ENCODE measurements at regions not wholly inside any gene's neighbourhood (a gene's known extent, or its start where the extent isn't known, plus 50 kb on each side); places are given as distances from the start of the nearest gene placed in this dataset.
"Not testable (repeated sequence)": the region's sequence is repeated elsewhere in the genome, so short reads cannot be mapped to it uniquely, and the experiment has no call there.

DNA sequence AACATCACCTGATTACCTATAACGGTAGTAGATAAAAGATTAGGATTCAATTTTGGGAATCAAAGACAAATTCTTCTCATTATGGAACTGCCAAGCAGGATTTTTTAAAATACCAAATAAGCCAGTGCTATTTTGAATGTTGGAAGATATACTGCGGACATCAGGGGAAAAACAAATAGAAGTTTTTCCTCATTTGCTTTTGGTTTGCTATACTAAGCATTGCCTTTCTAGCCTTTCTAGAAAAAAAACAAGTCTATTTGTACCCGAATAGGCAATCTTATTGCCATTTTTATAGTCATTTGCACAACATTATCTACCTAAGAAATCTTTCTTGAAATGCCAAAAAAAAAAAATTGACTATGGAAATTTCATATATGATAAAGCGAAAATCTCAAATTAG, 379.5 kb downstream of the CDH10 start:
- H3K79me2 ChIP-seq (ENCODE audit: insufficient read depth, low read length) = no peaks in the 10 kb centered on the region
- no peak overlapping the region for H2AFZ ChIP-seq (ENCODE audit: low read length)
- no peak for TF ChIP-seq EZH2phosphoT487 (IDR thresholded peaks at IDR 0.05; ENCODE audit: borderline replicate concordance)
- TF ChIP-seq, protein P1, sequence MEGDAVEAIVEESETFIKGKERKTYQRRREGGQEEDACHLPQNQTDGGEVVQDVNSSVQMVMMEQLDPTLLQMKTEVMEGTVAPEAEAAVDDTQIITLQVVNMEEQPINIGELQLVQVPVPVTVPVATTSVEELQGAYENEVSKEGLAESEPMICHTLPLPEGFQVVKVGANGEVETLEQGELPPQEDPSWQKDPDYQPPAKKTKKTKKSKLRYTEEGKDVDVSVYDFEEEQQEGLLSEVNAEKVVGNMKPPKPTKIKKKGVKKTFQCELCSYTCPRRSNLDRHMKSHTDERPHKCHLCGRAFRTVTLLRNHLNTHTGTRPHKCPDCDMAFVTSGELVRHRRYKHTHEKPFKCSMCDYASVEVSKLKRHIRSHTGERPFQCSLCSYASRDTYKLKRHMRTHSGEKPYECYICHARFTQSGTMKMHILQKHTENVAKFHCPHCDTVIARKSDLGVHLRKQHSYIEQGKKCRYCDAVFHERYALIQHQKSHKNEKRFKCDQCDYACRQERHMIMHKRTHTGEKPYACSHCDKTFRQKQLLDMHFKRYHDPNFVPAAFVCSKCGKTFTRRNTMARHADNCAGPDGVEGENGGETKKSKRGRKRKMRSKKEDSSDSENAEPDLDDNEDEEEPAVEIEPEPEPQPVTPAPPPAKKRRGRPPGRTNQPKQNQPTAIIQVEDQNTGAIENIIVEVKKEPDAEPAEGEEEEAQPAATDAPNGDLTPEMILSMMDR (conservative IDR thresholded peaks at IDR 0.05; ENCODE audit: low read length) = no peak
- no peak overlapping the region for H3K4me3 ChIP-seq (ENCODE audit: low read length, poor library complexity, severe bottlenecking)
- H3K36me3 ChIP-seq (ENCODE audit: insufficient read depth, low read length) = no peaks in the 10 kb centered on the region
- H3K4me2 ChIP-seq (ENCODE audit: low read depth, low read length, poor library complexity, severe bottlenecking) = no peak overlapping the region
- no peaks in the 10 kb centered on the region for H3K9me2 ChIP-seq (replicated peaks; ENCODE audit: low read depth, low read length)
- H3F3A ChIP-seq (ENCODE audit: low read depth) = no peaks in the 10 kb centered on the region
- no peaks in the 10 kb centered on the region for H3K27me3 ChIP-seq (ENCODE audit: insufficient read depth, low read length, poor library complexity, severe bottlenecking)
- H4K20me1 ChIP-seq (ENCODE audit: insufficient read depth, low read length, poor library complexity, severe bottlenecking) = no peaks in the 10 kb centered on the region
- no peak overlapping the region for H3K9ac ChIP-seq (ENCODE audit: low read depth, low read length, poor library complexity, severe bottlenecking)
- no peaks in the 10 kb centered on the region for H3K9me3 ChIP-seq (ENCODE audit: insufficient read depth, low read depth, low read length)
- no peaks in the 10 kb centered on the region for H3K4me1 ChIP-seq (ENCODE audit: insufficient read depth, low read length, poor library complexity, severe bottlenecking)

DNA sequence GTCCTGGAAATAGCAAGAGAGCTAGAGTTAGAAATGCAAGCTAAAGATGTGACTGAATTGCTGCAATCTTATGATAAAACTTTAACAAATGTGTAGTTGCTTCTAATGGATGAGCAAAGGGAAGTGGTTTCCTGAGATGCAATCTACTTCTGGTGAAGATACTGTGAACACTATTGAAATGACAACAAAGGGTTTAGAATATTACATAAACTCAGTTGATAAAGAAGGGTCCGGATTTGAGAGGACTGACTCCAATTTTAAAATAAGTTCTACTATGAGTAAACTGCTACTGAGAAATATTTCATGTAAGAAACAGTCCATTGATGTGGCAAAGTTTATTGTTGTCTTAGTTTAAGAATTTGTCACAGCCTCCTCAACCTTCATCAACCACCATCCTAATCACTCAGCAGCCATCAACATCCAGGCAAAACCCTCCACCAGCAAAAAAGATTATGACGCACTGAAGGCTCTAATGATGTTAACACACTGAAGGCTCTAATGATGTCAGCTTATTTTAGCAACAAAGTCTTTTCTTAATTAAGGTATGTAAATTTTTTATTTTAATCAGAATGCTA, 376.2 kb downstream of the CDH10 start:
- Histone ChIP-seq H3K79me2 (ENCODE audit: insufficient read depth, low read length) (no peaks in the 10 kb centered on the region), H3K4me3 (ENCODE audit: low read length, poor library complexity, severe bottlenecking) (no peak overlapping the region), H3F3A (ENCODE audit: low read depth) (no peaks in the 10 kb centered on the region), H3K36me3 (ENCODE audit: insufficient read depth, low read length) (no peaks in the 10 kb centered on the region), H3K4me1 (ENCODE audit: insufficient read depth, low read length, poor library complexity, severe bottlenecking) (no peaks in the 10 kb centered on the region), H3K9ac (ENCODE audit: low read depth, low read length, poor library complexity, severe bottlenecking) (no peak overlapping the region), H3K9me3 (ENCODE audit: insufficient read depth, low read depth, low read length) (no peaks in the 10 kb centered on the region), H3K27me3 (ENCODE audit: insufficient read depth, low read length, poor library complexity, severe bottlenecking) (no peaks in the 10 kb centered on the region), H4K20me1 (ENCODE audit: insufficient read depth, low read length, poor library complexity, severe bottlenecking) (no peaks in the 10 kb centered on the region), H3K4me2 (ENCODE audit: low read depth, low read length, poor library complexity, severe bottlenecking) (no peak overlapping the region), H2AFZ (ENCODE audit: low read length) (no peak overlapping the region), H3K9me2 (replicated peaks; ENCODE audit: low read depth, low read length) (no peaks in the 10 kb centered on the region)
- TF ChIP-seq, protein P1 (conservative IDR thresholded peaks at IDR 0.05; ENCODE audit: low read length) = no peak
- TF ChIP-seq EZH2phosphoT487 (IDR thresholded peaks at IDR 0.05; ENCODE audit: borderline replicate concordance) = no peak

DNA sequence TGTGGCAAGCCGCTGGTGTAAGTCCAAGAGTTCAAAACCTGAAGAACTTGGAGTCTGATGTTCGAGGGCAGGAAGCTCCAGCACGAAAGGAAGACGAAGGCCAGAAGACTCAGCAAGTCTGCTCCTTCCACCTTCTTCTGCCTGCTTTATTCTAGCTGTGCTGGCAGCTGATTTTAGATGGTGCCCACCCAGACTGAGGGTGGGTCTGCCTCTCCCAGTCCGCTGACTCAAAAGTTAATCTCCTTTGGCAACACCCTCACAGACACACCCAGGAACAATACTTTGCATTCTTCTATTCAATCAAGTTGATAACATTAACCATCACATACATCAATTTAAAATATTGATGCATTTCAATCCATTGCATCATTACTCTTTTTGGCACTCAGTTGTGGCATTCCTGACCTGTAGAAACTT, 373.1 kb downstream of the CDH10 start:
- not testable (repeated sequence) for H3K9me3 ChIP-seq (ENCODE audit: insufficient read depth, low read depth, low read length); H3K9ac ChIP-seq (ENCODE audit: low read depth, low read length, poor library complexity, severe bottlenecking); H4K20me1 ChIP-seq (ENCODE audit: insufficient read depth, low read length, poor library complexity, severe bottlenecking); H3K4me3 ChIP-seq (ENCODE audit: low read length, poor library complexity, severe bottlenecking); H2AFZ ChIP-seq (ENCODE audit: low read length); H3K9me2 ChIP-seq (replicated peaks; ENCODE audit: low read depth, low read length); H3K79me2 ChIP-seq (ENCODE audit: insufficient read depth, low read length); H3K4me1 ChIP-seq (ENCODE audit: insufficient read depth, low read length, poor library complexity, severe bottlenecking); H3F3A ChIP-seq (ENCODE audit: low read depth); H3K27me3 ChIP-seq (ENCODE audit: insufficient read depth, low read length, poor library complexity, severe bottlenecking); H3K4me2 ChIP-seq (ENCODE audit: low read depth, low read length, poor library complexity, severe bottlenecking); H3K36me3 ChIP-seq (ENCODE audit: insufficient read depth, low read length)

DNA sequence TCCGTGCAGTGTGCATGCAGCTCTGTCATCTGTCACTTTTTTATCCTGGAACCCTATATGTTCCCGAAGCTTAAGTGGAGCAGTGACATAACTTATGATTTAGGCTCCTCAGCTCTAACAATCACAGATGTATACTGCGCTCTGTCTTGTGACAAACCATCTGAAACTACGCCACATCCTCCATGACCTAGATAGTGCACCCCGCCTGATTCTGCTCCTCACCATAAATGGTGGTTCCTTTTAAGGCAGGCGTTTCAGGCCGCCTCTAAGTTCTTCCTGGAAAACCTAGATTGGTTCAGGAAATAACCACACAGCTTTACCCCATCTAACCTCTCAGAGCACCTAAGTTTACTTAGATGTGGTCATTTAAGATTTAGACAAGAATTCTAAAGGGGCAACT, 372.0 kb downstream of the CDH10 start:
- no peaks in the 10 kb centered on the region for H3K4me1 ChIP-seq (ENCODE audit: insufficient read depth, low read length, poor library complexity, severe bottlenecking)
- no peak overlapping the region for H3K4me2 ChIP-seq (ENCODE audit: low read depth, low read length, poor library complexity, severe bottlenecking)
- no peaks in the 10 kb centered on the region for H3K79me2 ChIP-seq (ENCODE audit: insufficient read depth, low read length)
- H3K36me3 ChIP-seq (ENCODE audit: insufficient read depth, low read length) = no peaks in the 10 kb centered on the region
- no peaks in the 10 kb centered on the region for H4K20me1 ChIP-seq (ENCODE audit: insufficient read depth, low read length, poor library complexity, severe bottlenecking)
- no peaks in the 10 kb centered on the region for H3K9me3 ChIP-seq (ENCODE audit: insufficient read depth, low read depth, low read length)
- no peaks in the 10 kb centered on the region for H3K9me2 ChIP-seq (replicated peaks; ENCODE audit: low read depth, low read length)
- no peaks in the 10 kb centered on the region for H3K27me3 ChIP-seq (ENCODE audit: insufficient read depth, low read length, poor library complexity, severe bottlenecking)
- no peak overlapping the region for H3K9ac ChIP-seq (ENCODE audit: low read depth, low read length, poor library complexity, severe bottlenecking)
- no peaks in the 10 kb centered on the region for H3F3A ChIP-seq (ENCODE audit: low read depth)
- no peak overlapping the region for H3K4me3 ChIP-seq (ENCODE audit: low read length, poor library complexity, severe bottlenecking)
- TF ChIP-seq, protein P1 (conservative IDR thresholded peaks at IDR 0.05; ENCODE audit: low read length) = no peak
- TF ChIP-seq EZH2phosphoT487 (IDR thresholded peaks at IDR 0.05; ENCODE audit: borderline replicate concordance) = no peak
- no peak overlapping the region for H2AFZ ChIP-seq (ENCODE audit: low read length)

Data from Loucy (cell line).